HG03196 (cell line): ENCODE measurements at regions not wholly inside any gene's neighbourhood (a gene's known extent, or its start where the extent isn't known, plus 50 kb on each side); places are given as distances from the start of the nearest gene placed in this dataset.
"Not testable (repeated sequence)": the region's sequence is repeated elsewhere in the genome, so short reads cannot be mapped to it uniquely, and the experiment has no call there.

Source experiments
- ATAC-seq: cut with Tn5 transposase; IDR thresholded peaks from one replicate; pipeline ENCODE4 v1.9.1; 2021; ENCODE audit not compliant: unreplicated experiment

DNA sequence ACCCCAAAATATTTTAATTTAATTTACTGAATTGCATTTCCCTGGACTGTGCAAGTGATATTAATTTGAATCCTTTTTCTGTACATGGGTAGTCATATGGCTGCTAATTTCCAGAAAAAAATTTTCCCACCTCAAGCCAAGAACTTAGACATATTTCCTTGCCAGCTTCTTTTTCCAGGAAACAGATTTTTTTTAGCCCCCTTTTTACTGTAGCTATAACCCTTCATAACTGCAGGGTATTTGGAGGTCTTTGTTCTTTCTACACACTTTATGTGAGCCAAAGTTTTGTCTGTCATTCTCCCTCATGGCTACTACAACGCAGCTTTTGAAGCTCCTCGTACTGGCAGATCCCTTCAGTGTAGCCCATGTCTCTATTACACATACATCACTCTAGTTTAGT, 261.2 kb upstream of the PIK3R1 start:
- ATAC-seq: no peak

DNA sequence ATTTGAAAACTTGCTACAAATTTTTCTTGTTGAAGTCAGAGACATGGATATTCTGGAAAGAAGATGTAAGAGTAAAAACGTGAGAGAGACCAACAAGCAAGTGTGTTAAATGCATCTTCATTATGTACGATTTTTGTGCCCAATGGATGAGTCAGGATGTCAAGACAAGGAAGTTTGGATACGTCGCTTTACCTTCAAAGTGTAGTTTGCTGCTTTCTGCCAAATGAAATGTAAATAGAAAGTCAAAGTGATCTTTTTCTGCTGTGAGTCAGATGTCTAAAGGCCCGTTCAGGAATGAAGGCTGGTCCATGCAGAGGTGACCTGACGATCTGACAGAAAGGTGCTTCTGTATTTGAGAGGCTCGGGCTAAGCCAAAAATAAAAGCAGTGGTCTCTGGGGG, 273.1 kb upstream of the PIK3R1 start:
- ATAC-seq: no peak

DNA sequence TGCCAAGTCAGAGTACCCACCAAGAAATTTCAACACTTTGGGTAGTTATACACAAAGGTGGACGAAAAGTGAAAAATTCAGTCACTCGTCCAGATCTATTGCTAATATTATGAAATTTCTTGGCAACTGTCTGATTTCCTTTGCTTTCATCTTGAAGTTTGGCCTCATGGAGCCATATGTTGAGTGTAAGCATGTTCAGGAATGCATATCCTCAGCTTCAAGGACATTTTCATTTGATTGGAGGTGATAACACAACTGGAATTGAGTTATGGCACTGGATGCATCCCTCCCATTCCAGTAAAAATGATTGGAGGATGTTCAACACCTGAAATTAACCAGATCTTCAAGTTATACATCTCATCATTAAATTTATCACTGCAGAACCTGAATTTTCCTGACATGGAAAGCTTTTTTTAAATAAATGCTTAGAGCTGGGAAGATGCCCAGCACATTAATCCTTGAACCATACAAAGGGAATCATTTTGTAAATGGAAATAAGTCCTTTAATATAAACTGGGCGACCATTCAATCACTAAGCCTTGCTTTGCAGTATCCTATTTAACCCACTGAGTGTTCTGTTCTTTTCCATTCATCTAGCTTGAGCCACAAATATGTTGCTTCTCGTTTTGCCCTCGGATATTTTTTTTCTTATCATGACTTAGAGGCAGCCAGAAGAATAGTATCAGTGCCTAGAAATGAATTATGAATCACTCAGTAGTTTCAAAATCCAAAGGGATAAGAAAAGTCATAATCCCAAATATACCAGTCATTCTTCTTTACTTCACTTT, 273.7 kb upstream of the PIK3R1 start:
- no peak for ATAC-seq

DNA sequence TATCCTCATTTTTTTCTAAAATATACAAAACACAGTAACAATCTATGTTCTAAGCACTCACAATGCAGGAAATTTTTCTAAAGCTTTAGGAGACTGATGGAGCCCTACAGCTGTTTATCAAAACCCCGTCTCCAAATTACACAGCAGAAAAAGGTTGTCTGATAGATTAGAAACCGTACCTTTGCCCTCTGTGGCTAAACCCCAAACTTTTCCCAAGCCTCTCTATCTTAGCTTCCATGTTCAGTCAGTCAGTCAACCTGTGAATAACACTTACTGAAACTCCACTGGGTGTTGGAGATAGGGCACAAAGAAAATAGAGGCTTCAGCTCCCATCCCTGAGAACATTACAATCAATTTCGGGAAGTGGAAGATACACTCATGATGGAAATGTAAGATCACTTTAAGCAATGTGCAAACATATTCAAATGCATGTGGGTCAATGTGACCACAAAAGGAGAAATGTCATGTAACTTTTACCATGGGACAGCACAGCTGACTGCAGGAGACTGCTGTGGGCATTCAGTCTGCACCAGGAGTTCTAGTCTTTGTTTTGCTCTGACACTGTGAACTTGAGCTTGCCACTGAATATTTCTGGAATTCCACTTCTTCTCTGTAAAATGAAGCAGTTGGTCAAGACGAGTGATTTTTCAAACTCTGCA, 279.5 kb upstream of the PIK3R1 start:
- no peak for ATAC-seq

DNA sequence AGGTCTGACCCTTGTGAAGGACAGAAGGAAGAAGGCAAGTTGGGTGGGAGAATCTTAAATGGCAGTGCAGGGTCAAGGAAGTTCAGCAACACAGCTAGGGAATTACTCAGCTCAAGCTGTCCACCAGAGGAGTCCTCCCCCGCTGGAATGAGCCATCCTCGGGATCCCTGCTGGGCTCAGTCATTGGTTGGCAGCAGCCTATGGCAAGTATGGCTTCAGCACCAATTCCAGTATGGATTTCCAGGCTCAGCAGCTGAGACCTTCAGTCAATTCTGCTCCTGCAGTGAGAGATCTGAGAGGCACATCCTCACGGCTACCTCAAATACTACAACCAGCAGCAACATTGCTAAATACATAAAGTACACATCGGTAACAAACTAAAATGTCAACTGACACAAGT, 280.6 kb upstream of the PIK3R1 start:
- no peak for ATAC-seq

DNA sequence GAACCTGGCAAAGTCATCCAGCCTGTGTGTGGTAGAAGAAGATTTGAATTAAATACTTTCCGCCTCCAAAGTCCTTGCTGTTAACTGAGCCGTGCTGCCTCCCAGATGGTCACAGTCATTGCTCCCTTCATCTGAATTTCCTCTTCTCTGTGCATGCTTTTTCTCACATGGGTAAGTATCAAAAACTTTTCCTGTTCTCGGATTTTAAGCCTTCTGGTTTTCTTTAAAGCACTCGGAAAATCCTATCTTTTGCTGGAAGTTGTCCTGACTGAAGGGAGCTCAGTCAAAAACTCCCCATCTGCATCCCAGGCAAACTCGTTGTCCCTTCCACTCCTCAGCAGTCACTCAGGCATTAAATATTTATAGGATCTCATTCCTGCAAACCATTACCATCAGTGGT, 290.0 kb upstream of the PIK3R1 start:
- ATAC-seq: no peak

DNA sequence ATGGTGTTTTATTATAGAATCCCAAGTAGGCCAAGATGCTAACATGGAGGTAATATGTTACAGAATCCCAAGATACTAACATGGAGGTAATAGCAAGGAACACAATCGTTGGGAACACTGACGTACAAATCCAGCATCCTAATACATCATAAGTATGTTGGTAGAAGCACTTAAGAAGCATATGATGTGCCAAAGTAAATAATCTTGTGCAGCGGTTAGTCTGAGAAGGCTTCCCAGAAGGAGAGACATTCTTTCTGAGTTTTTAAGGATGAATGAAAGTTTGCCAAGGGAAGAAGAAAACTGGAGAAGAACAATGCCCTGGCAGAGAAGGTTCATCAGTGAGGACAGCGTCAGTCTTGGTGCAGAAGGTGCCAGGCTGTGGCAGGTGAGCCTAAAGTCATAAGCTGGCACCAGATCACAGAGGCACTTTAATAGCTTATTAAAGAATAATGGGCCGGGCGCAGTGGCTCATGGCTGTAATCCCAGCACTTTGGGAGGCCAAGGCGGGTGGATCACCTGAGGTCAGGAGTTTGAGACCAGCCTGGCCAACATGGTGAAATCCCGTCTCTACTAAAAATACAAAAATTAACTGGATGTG, 294.5 kb upstream of the PIK3R1 start:
- no peak for ATAC-seq

DNA sequence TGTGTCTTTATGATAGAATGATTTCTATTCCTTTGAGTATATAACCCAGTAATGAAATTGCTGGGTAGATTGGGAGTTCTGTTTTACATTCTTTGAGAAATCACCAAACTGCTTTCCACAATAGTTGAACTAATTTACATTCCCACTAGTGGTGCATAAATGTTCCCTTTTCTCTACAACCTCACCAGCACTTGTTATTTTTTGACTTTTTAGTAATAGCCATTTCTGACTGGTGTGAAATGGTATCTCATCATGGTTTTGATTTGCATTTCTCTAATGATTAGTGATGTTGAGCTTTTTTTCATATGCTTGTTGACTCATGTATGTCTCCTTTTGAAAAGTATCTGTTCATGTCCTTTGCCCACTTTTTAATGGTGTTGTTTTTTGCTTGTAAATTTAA, 296.0 kb upstream of the PIK3R1 start:
- ATAC-seq: not testable (repeated sequence)

DNA sequence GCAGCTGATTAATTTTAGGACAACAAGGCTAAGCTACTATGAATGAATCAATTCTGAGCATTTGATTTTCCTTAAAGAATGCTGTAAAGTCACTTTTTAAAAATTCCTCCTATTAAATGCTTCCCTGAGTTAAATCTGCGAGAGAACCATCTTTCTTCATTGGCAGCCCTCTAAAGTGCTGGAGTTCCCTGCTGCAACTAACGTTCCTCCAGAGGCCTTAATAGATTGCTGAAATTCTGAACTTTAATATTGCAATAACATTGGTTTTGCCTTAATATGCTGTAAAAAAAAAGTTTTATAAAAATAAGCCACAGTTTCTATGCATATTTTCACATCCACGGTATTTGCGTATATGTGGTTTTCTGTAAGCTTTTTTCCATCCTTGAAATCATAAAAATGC, 298.0 kb upstream of the PIK3R1 start:
- ATAC-seq: no peak

DNA sequence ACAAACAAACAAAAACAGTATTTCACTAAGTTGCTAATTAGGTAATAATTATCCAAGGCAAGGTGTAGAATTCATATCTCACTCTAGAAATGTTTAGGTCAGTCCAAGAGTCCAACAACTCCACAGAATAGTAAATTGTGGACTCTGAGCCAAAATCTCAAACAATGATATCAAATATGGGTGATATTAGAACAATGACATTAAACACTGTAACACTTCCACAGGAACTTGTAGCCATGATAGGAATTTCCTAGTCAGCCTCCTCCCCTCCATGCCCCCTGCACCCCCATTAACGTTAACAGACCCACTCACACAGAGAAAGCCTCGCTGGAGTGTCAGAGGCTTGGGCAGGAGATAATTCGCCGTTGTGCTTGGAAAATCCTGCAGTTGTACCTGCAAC, 305.0 kb upstream of the PIK3R1 start:
- ATAC-seq: no peak

DNA sequence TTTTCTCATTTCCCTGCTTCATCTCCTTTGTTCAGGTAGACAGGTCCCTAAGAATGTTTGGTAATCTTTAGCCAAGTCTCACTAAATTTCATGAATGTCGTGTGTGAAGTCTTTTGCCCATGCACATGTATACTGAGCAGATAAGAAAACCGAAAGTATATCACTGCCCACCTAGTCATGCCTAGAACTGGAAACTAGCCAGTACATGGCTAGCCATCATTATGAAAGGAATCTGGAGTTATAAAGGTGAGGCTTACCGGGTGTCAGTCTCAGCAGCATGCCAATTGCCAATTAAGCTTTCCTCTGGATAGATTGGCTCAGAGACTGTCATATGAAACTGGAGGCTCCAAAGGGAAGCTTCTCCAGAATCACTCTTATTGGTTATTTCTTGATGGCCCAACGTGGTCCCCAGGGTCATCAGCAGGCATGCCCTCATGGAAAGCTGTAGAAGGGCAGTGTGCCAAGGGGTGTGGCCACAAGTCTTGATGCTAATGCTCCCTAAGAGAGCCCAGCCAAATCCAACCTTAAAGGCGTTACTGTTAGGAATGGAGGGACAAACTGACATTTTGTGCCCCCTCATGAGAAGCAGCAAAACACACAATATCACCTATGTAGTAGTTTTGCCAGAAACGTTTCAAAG, 307.3 kb upstream of the PIK3R1 start:
- ATAC-seq: no peak

DNA sequence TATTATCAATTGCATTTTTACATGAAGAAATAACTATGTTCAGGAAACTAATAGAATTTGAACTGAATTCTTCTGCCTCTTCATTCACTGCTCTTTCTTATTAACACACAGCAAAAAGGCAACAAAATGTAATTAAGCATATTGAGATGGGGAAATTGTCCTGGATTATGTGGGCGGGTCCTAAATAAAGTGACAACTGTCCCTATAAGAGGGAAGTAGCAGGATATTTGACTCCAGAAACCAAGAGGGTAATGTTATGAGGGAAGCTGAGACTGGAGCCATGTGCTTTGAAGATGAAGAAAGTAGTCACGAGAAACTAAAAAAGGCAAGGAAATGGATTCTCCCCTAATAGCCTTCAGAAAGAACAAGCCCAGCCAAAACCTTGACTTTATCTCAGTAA, 311.2 kb upstream of the PIK3R1 start:
- no peak for ATAC-seq

DNA sequence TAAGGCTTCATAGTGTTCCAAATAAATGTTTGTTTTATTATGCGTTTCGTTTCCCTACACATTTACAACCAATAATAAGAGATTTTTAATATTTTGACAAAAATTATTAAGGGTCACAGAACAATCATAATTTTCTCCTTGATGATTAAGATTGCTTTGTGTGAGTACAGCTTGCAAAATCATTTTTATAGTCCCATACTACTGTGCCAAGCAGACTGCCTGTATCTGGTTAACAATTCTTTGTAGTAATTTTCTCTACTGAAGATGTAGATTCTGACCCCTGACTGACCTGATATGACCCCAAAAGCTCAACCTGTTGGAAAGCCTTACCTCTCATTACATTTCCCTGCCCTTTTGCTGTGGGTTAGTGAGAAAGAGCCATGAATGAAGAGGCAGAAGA, 311.9 kb upstream of the PIK3R1 start:
- ATAC-seq: no peak

DNA sequence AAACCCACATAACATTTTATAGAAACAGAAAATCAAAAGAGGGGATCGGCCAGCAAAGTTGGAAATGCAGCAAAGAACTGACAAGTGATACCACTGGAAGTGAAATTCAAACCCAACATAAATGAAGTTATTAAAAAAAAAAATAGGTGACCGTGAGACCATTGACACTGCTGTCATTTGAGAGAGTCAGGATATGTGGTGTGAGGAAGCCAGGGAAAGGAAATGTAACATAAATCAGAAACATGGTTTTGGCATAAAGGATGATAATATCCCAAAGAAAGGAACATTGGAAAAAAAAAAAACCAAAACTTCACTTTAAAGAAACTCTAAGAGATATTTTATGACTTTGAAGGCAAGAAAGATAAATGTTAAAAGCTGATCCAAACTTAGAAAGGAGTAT, 312.4 kb upstream of the PIK3R1 start:
- ATAC-seq: no peak

DNA sequence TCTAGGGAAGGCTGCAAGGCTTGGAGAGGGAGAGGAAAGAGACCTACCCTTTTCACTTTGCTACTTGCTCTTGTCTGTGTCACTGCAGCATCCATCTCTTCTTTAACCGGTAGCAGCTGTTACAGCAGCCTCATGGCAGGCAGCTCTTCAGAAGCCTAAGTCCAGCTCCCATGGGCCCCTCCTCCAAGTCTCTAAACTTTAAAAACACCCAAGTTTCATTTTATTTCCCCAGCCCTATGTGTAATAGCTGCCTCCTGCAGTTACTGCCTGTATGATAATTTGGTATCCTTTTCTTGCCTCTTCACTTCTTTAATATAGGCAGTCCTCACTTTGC, 313.1 kb upstream of the PIK3R1 start:
- no peak for ATAC-seq

DNA sequence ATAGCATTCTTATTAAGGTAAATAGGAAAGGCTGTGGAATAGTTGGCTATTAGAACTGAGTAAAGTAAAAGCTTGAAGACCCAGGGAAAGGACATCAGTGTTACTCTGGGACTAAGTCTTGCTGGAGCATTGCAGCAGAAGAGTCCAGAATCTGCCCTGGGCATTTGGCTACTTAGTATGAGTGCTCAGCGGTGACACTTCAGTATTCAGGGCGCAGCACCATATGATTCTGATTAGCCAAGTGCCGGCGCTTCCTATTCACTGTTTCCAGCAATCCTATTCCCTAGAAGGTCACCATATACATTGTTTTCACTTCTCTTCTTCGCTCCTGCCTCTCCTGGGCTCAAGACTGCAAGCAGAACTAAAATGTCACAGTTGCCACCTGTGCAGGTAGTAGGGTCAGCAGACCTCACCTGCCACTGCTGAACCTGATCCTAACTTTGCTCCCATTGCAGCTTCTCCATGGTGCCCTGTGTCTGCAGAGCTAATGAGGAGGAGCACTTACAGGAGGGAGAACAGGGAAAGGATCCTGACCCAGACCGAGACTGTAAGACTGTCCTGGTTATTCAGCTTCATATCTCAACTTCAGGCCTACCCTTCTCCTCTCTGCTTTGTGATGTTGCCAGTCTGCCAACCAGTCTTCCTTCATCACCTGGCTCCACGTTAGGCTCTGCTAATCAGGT, 313.6 kb upstream of the PIK3R1 start:
- no peak for ATAC-seq

DNA sequence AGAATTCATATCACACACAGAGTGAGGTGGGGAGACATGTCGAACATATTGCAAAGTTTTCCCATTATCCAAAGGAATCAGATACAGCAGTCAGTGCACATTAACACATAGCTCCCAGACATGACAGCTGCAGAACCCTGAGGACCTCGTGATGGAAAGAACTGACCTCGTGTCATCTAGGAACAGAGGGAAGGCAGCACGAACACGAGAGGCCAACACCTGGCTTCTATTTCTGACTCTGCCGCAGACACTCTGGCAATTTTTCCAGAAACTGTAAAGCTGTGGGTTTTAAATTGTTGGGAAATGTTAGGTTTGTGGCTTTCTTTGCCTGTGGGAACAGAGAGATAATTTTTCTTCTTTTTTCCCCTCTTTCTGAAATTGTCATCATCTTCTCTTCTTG, 315.0 kb upstream of the PIK3R1 start:
- no peak for ATAC-seq

DNA sequence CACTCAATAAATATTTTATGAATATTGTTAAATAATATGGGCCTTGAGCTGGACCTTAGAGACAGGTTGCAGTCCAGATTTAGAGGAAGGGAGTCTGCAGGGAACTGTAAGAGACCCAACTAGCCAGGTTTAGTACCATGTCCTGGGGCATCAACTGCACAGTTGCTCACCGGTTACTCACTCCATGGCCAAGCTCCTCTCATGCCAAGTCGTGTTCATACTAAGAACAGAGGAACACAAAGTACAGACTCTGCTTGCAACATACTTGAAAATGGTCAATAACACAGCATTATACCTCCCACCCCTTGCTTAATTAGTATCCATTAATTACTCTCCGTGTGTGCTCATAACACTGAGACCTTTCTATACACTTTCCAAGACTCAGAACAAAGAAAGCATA, 317.6 kb upstream of the PIK3R1 start:
- no peak for ATAC-seq

DNA sequence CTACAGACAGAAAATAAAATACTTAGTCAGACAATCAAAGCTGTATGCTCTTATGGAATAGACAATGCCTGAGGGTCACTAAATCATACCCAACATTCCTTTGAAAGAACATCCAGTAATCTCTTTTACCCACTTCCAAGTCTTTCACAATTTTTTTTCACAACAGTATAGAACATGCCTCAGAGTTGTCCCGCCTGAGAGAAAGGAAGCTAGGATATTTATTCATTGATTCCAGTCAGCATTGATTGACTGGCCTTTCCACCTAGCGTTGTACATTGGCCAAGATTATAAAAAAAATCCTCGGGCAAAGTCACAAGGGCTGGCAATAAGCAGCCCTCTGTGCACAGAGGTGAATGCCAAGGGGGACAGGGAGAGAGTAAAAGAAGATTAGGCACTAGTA, 318.1 kb upstream of the PIK3R1 start:
- no peak for ATAC-seq

DNA sequence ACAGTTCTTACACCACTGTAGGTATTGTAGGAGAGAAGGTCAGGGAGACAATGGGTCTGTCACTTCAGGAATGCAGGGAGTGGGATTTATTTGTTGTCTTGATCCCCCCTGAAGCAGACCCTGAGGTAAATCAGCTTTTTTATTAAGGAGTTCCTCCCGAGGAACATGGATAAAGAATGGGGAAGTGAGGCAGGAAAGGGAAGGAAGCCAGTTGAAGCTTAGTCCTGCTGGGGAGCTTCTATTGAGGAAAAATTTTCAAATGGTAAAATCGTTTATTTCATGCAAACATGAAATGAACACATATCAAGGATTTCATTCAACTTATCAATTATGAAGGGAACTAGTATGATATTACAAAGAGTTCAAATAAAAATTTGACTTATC, 318.6 kb upstream of the PIK3R1 start:
- no peak for ATAC-seq

DNA sequence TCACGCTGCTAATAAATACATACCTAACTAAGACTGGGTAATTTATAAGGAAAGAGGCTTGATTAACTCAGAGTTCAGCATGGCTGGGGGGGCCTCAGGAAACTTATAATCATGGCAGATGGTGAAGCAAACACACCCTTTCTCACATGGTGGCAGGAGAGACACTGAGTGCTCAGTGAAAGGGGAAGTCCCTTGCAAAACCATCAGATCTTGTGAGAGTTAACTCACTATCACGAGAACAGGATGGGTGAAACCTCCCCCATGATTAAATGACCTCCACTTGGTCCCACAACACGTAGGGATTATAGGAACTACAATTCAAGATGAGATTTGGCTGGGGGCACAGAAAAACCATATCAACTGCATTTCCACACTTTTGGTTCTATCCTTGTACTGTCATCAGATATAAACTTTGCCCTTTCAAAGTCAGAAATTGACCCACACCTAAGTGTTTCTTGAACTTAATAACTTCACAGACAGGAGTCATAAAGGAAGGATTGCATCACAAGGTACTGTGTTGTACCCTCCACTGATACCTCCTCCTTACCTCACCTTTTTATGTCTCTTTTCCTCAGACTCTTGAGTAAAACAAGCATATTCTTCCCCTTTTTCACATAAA, 319.1 kb upstream of the PIK3R1 start:
- ATAC-seq: no peak
